IMR-90 (cell line): ENCODE measurements at regions not wholly inside any gene's neighbourhood (a gene's known extent, or its start where the extent isn't known, plus 50 kb on each side); places are given as distances from the start of the nearest gene placed in this dataset.

ENCODE experiments used
- BHLHE40 ChIP-seq: fragments of 150-350 bp; IDR thresholded peaks from 2 replicates; pipeline ENCODE4 v1.6.1; 2016; ENCODE audit warnings: mild to moderate bottlenecking, low read depth, low read length
- CEBPB ChIP-seq: IDR thresholded peaks from 2 replicates; pipeline ENCODE4 v1.6.1; 2012; ENCODE audit warnings: low read depth, low read length, improper control_type of control experiment
- CHD1 ChIP-seq: IDR thresholded peaks from 2 replicates; pipeline ENCODE4 v1.6.1; 2012; ENCODE audit warnings: low read depth, low read length, improper control_type of control experiment
- CTCF ChIP-seq: conservative IDR thresholded peaks from 2 replicates; pipeline ENCODE4 v1.5.1; 2012; ENCODE audit warnings: mild to moderate bottlenecking, low read depth, low read length, improper control_type of control experiment
- FOS ChIP-seq: fragments of 150-350 bp; IDR thresholded peaks from 2 replicates; pipeline ENCODE4 v1.6.1; 2016; ENCODE audit warnings: low read depth, low read length
- MAFK ChIP-seq: IDR thresholded peaks from 2 replicates; pipeline ENCODE4 v1.6.1; 2012; ENCODE audit warnings: low read depth, low read length, improper control_type of control experiment
- MXI1 ChIP-seq: IDR thresholded peaks from 2 replicates; pipeline ENCODE4 v1.6.1; 2012; ENCODE audit warnings: low read depth, mild to moderate bottlenecking, low read length, moderate library complexity, borderline replicate concordance
- NFE2L2 ChIP-seq: fragments of 150-350 bp; IDR thresholded peaks from 2 replicates; pipeline ENCODE4 v1.6.1; 2016; ENCODE audit warnings: low read depth, mild to moderate bottlenecking, low read length
- POLR2A ChIP-seq: IDR thresholded peaks from 2 replicates; pipeline ENCODE4 v1.6.1; 2012; ENCODE audit warnings: mild to moderate bottlenecking, low read depth, low read length
- RAD21 ChIP-seq: IDR thresholded peaks from 2 replicates; pipeline ENCODE4 v1.6.1; 2012; ENCODE audit warnings: low read length, improper control_type of control experiment
- RFX5 ChIP-seq: IDR thresholded peaks from 2 replicates; pipeline ENCODE4 v1.8.0; 2012; ENCODE audit warnings: low read depth, mild to moderate bottlenecking, low read length, moderate library complexity
- SMC3 ChIP-seq: fragments of 150-350 bp; IDR thresholded peaks from 2 replicates; pipeline ENCODE4 v1.6.1; 2016; ENCODE audit warnings: low read depth, mild to moderate bottlenecking, antibody characterized with exemption, low read length, moderate library complexity
- USF2 ChIP-seq: fragments of 150-350 bp; IDR thresholded peaks from 2 replicates; pipeline ENCODE4 v1.6.1; 2017; ENCODE audit warnings: mild to moderate bottlenecking, antibody characterized with exemption, low read length, low read depth

GRCh38 chr10:125333769-125334168 lies 173.4 kb upstream of the CTBP2 start:
- TF ChIP-seq MAFK (no peak), RFX5 (no peak), CEBPB (no peak), CTCF (no peak), USF2 (no peak), RAD21 (no peak), POLR2A (no peak), CHD1 (no peak), MXI1 (no peak), SMC3 (no peak), BHLHE40 (no peak), FOS (no peak), NFE2L2 (no peak)
